GM23338 (cell line): ENCODE measurements at regions not wholly inside any gene's neighbourhood (a gene's known extent, or its start where the extent isn't known, plus 50 kb on each side); places are given as distances from the start of the nearest gene placed in this dataset.

Experiments used
- ATAC-seq: fragments of 200-7000 bp; cut with Tn5 transposase; 3 replicates; pipeline ENCODE4 v1.9.1; 2020
- DNase-seq: peaks from one replicate; pipeline ENCODE4 v3.0.0-alpha.2; 2015; ENCODE audit warnings: low spot score
- H2AFZ ChIP-seq: fragments of 200-600 bp; sonication (generic); 2 replicates; pipeline ENCODE4 v1.8.0; 2016; ENCODE audit warnings: antibody characterized with exemption, mild to moderate bottlenecking, moderate library complexity
- H3F3A ChIP-seq: fragments of 200-600 bp; sonication (generic); replicated peaks from 2 replicates; pipeline ENCODE4 v1.8.0; 2017; ENCODE audit warnings: antibody characterized with exemption, mixed run types, low read depth
- H3K27ac ChIP-seq: fragments of 200-600 bp; sonication (generic); 2 replicates; pipeline ENCODE4 v1.6.1; 2016; ENCODE audit warnings: low read depth
- H3K27me3 ChIP-seq: fragments of 200-600 bp; sonication (generic); 2 replicates; pipeline ENCODE4 v1.8.0; 2016; ENCODE audit warnings: mild to moderate bottlenecking, mixed run types, moderate library complexity; ENCODE audit not compliant: insufficient read depth
- H3K36me3 ChIP-seq: fragments of 200-600 bp; sonication (generic); 2 replicates; pipeline ENCODE4 v1.8.0; 2016; ENCODE audit warnings: mild to moderate bottlenecking; ENCODE audit not compliant: insufficient read depth
- H3K4me1 ChIP-seq: fragments of 200-600 bp; sonication (generic); 2 replicates; pipeline ENCODE4 v1.8.0; 2016; ENCODE audit warnings: mild to moderate bottlenecking, moderate library complexity; ENCODE audit not compliant: insufficient read depth
- H3K4me2 ChIP-seq: fragments of 200-600 bp; sonication (generic); 2 replicates; pipeline ENCODE4 v1.7.1; 2017; ENCODE audit warnings: mixed run types
- H3K4me3 ChIP-seq: fragments of 200-600 bp; sonication (generic); 2 replicates; pipeline ENCODE4 v1.6.1; 2016; ENCODE audit warnings: mixed run types
- H3K79me2 ChIP-seq: fragments of 200-600 bp; sonication (generic); replicated peaks from 2 replicates; pipeline ENCODE4 v1.8.0; 2017; ENCODE audit warnings: mild to moderate bottlenecking; ENCODE audit not compliant: insufficient read depth
- H3K9me2 ChIP-seq: fragments of 200-600 bp; sonication (generic); 2 replicates; pipeline ENCODE4 v1.8.0; 2017; ENCODE audit not compliant: insufficient read depth
- H4K20me1 ChIP-seq: fragments of 200-600 bp; sonication (generic); replicated peaks from 2 replicates; pipeline ENCODE4 v1.8.0; 2017; ENCODE audit warnings: mild to moderate bottlenecking; ENCODE audit not compliant: insufficient read depth
- H3K27ac Mint-ChIP-seq: 2 replicates; pipeline ENCODE4 v1.8.0; 2020; ENCODE audit warnings: inconsistent platforms, mild to moderate bottlenecking, moderate library complexity, mixed read lengths
- H3K27me3 Mint-ChIP-seq: 3 replicates; pipeline ENCODE4 v1.8.0; 2022; ENCODE audit warnings: low read depth, mild to moderate bottlenecking, moderate library complexity, mixed read lengths, inconsistent platforms; ENCODE audit not compliant: insufficient read depth, poor library complexity
- H3K36me3 Mint-ChIP-seq: 3 replicates; pipeline ENCODE4 v1.8.0; 2021; ENCODE audit warnings: low read depth, mild to moderate bottlenecking, inconsistent platforms, moderate library complexity, mixed read lengths
- H3K4me1 Mint-ChIP-seq: 3 replicates; pipeline ENCODE4 v1.8.0; 2020; ENCODE audit warnings: mild to moderate bottlenecking, inconsistent platforms, mixed read lengths
- H3K4me3 Mint-ChIP-seq: 3 replicates; pipeline ENCODE4 v1.8.0; 2021; ENCODE audit warnings: moderate library complexity, mild to moderate bottlenecking, inconsistent platforms, mixed read lengths
- H3K9me3 Mint-ChIP-seq: 3 replicates; pipeline ENCODE4 v1.8.0; 2020; ENCODE audit warnings: moderate library complexity, mild to moderate bottlenecking, inconsistent platforms, mixed read lengths
- EZH2phosphoT487 ChIP-seq: fragments of 200-600 bp; sonication (generic); IDR thresholded peaks from one replicate; pipeline ENCODE4 v1.8.1; 2018; ENCODE audit warnings: antibody characterized with exemption; ENCODE audit not compliant: unreplicated experiment
- NANOG ChIP-seq: IDR thresholded peaks from 2 replicates; pipeline ENCODE4 v1.6.1; 2016; ENCODE audit warnings: antibody characterized with exemption, borderline replicate concordance
- ZNF114 ChIP-seq: fragments of 250-450 bp; sonication (Bioruptor Pico); IDR thresholded peaks from 2 replicates; pipeline ENCODE4 v1.5.0; 2020; ENCODE audit warnings: mild to moderate bottlenecking, moderate library complexity
- TF ChIP-seq, protein P1 (sequence below): IDR thresholded peaks from one replicate; pipeline ENCODE4 v1.6.1; 2018; ENCODE audit warnings: antibody characterized with exemption; ENCODE audit not compliant: unreplicated experiment
- TF ChIP-seq, protein P2 (sequence below): fragments of 250-450 bp; sonication (Bioruptor Pico); IDR thresholded peaks from 2 replicates; pipeline ENCODE4 v1.5.0; 2020; ENCODE audit warnings: mild to moderate bottlenecking, moderate library complexity

DNA sequence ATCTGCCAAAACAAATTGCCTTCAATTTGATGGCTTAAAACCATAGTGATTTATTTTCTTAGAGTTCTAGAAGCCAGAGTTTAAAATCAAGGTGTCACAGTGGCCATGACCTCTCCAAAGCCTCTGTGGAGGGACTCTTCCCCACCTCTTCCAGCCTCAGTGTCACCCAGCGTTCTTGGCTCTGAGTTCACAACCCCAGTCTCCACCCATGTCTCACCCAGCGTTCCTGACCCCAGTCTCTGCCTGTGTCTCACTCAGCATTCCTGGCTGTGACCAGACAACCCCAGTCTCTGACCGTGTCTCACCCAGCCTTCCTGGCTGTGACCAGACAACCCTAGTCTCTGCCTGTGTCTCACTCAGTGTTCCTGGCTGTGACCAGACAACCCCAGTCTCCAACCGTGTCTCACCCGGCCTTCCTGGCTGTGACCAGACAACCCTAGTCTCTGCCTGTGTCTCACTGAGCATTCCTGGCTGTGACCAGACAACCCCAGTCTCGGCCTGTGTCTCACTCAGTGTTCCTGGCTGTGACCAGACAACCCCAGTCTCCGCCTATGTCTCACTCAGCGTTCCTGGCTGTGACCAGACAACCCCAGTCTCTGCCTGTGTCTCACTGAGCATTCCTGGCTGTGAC, 299.3 kb downstream of the GALR1 start:
- Histone ChIP-seq H3K4me3 (no peak overlapping the region), H4K20me1 (no peaks in the 10 kb centered on the region), H3K9me2 (no peaks in the 10 kb centered on the region), H3F3A (no peaks in the 10 kb centered on the region), H3K27me3 (no peaks in the 10 kb centered on the region), H3K4me2 (no peak overlapping the region), H3K79me2 (no peaks in the 10 kb centered on the region), H3K27ac (no peak overlapping the region), H3K36me3 (no peaks in the 10 kb centered on the region), H3K4me1 (no peaks in the 10 kb centered on the region), H2AFZ (no peak overlapping the region)
- no peaks in the 10 kb centered on the region for H3K4me1 Mint-ChIP-seq
- DNase-seq (no peak), ATAC-seq (no peak)
- peaks cover 6% of the 10 kb centered on the region for H3K27me3 Mint-ChIP-seq
- H3K4me3 Mint-ChIP-seq: no peak overlapping the region
- no peaks in the 10 kb centered on the region for H3K36me3 Mint-ChIP-seq
- TF ChIP-seq EZH2phosphoT487 (no peak), ZNF114 (no peak), NANOG (no peak)
- TF ChIP-seq, protein P1, sequence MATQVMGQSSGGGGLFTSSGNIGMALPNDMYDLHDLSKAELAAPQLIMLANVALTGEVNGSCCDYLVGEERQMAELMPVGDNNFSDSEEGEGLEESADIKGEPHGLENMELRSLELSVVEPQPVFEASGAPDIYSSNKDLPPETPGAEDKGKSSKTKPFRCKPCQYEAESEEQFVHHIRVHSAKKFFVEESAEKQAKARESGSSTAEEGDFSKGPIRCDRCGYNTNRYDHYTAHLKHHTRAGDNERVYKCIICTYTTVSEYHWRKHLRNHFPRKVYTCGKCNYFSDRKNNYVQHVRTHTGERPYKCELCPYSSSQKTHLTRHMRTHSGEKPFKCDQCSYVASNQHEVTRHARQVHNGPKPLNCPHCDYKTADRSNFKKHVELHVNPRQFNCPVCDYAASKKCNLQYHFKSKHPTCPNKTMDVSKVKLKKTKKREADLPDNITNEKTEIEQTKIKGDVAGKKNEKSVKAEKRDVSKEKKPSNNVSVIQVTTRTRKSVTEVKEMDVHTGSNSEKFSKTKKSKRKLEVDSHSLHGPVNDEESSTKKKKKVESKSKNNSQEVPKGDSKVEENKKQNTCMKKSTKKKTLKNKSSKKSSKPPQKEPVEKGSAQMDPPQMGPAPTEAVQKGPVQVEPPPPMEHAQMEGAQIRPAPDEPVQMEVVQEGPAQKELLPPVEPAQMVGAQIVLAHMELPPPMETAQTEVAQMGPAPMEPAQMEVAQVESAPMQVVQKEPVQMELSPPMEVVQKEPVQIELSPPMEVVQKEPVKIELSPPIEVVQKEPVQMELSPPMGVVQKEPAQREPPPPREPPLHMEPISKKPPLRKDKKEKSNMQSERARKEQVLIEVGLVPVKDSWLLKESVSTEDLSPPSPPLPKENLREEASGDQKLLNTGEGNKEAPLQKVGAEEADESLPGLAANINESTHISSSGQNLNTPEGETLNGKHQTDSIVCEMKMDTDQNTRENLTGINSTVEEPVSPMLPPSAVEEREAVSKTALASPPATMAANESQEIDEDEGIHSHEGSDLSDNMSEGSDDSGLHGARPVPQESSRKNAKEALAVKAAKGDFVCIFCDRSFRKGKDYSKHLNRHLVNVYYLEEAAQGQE: no peak
- TF ChIP-seq, protein P2, sequence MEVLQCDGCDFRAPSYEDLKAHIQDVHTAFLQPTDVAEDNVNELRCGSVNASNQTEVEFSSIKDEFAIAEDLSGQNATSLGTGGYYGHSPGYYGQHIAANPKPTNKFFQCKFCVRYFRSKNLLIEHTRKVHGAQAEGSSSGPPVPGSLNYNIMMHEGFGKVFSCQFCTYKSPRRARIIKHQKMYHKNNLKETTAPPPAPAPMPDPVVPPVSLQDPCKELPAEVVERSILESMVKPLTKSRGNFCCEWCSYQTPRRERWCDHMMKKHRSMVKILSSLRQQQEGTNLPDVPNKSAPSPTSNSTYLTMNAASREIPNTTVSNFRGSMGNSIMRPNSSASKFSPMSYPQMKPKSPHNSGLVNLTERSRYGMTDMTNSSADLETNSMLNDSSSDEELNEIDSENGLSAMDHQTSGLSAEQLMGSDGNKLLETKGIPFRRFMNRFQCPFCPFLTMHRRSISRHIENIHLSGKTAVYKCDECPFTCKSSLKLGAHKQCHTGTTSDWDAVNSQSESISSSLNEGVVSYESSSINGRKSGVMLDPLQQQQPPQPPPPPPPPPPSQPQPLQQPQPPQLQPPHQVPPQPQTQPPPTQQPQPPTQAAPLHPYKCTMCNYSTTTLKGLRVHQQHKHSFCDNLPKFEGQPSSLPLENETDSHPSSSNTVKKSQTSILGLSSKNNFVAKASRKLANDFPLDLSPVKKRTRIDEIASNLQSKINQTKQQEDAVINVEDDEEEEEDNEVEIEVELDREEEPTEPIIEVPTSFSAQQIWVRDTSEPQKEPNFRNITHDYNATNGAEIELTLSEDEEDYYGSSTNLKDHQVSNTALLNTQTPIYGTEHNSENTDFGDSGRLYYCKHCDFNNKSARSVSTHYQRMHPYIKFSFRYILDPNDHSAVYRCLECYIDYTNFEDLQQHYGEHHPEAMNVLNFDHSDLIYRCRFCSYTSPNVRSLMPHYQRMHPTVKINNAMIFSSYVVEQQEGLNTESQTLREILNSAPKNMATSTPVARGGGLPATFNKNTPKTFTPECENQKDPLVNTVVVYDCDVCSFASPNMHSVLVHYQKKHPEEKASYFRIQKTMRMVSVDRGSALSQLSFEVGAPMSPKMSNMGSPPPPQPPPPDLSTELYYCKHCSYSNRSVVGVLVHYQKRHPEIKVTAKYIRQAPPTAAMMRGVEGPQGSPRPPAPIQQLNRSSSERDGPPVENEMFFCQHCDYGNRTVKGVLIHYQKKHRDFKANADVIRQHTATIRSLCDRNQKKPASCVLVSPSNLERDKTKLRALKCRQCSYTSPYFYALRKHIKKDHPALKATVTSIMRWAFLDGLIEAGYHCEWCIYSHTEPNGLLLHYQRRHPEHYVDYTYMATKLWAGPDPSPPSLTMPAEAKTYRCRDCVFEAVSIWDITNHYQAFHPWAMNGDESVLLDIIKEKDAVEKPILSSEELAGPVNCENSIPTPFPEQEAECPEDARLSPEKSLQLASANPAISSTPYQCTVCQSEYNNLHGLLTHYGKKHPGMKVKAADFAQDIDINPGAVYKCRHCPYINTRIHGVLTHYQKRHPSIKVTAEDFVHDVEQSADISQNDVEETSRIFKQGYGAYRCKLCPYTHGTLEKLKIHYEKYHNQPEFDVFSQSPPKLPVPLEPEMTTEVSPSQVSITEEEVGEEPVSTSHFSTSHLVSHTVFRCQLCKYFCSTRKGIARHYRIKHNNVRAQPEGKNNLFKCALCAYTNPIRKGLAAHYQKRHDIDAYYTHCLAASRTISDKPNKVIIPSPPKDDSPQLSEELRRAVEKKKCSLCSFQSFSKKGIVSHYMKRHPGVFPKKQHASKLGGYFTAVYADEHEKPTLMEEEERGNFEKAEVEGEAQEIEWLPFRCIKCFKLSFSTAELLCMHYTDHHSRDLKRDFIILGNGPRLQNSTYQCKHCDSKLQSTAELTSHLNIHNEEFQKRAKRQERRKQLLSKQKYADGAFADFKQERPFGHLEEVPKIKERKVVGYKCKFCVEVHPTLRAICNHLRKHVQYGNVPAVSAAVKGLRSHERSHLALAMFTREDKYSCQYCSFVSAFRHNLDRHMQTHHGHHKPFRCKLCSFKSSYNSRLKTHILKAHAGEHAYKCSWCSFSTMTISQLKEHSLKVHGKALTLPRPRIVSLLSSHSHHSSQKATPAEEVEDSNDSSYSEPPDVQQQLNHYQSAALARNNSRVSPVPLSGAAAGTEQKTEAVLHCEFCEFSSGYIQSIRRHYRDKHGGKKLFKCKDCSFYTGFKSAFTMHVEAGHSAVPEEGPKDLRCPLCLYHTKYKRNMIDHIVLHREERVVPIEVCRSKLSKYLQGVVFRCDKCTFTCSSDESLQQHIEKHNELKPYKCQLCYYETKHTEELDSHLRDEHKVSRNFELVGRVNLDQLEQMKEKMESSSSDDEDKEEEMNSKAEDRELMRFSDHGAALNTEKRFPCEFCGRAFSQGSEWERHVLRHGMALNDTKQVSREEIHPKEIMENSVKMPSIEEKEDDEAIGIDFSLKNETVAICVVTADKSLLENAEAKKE: no peak
- H3K9me3 Mint-ChIP-seq: no peaks in the 10 kb centered on the region; the same call in 2 of the 3 replicates
- H3K27ac Mint-ChIP-seq: no peak overlapping the region
